RCC 7860 (cell line): ENCODE measurements at regions not wholly inside any gene's neighbourhood (a gene's known extent, or its start where the extent isn't known, plus 50 kb on each side); places are given as distances from the start of the nearest gene placed in this dataset.
"Not testable (repeated sequence)": the region's sequence is repeated elsewhere in the genome, so short reads cannot be mapped to it uniquely, and the experiment has no call there.

Source experiments
- DNase-seq: peaks from one replicate; pipeline ENCODE4 v3.0.0-alpha.2; 2015; ENCODE audit warnings: low spot score
- FAIRE-seq: peaks from 2 replicates; lab custom pipeline; 2012; peaks lifted over from hg19 to GRCh38; lab: Jason Lieb, UNC

- no peak for FAIRE-seq
- no peak for DNase-seq
Measured at GRCh38 chr2:83342860-83343329, 1116.2 kb downstream of the SUCLG1 start.

- FAIRE-seq, result no peak
- no peak for DNase-seq
Measured at GRCh38 chr2:83340424-83340823, 1118.7 kb downstream of the SUCLG1 start.

DNA sequence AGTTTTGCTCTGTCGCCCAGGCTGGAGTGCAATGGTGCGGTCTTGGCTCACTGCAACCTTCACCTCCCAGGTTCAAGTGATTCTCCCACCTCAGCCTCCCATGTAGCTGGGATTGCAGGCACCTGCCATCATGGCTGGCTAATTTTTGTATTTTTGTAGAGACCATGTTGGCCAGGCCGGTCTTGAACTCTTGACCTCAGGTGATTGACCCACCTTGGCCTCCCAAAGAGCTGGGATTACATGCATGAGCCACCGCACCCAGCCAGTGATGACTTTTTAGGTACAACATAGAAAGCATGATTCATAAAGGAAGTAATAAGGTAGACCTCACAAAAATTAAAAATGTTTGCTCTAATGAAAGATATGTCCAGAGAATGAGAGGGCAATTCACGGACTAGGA, 1119.1 kb downstream of the SUCLG1 start:
- FAIRE-seq, result not testable (repeated sequence)

GRCh38 chr2:83331810-83332209, 1127.3 kb downstream of the SUCLG1 start:
- no peak for DNase-seq
- no peak for FAIRE-seq

More for the DNA sequence above, 1119.1 kb downstream of the SUCLG1 start:
- DNase-seq, result not testable (repeated sequence)

DNA sequence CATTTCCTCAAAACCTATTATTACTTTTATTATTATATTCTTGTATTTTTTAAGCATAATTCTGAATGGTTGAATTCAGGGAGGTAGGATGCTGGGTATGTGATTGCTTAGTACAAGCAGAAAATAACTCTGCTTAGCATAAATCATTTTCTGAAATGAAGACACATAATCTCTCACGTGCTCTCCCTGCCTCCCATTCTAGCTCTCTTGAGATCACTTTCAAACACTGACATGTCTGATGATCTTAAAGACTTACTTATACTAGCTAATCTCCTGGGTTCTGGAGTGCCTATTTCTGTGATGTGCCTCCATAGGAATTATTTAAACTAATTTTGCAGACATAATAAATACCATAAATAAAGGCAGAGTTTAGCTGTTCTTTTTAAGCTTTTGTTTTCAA, 1136.0 kb downstream of the SUCLG1 start:
- DNase-seq (no peak), FAIRE-seq (no peak)

DNA sequence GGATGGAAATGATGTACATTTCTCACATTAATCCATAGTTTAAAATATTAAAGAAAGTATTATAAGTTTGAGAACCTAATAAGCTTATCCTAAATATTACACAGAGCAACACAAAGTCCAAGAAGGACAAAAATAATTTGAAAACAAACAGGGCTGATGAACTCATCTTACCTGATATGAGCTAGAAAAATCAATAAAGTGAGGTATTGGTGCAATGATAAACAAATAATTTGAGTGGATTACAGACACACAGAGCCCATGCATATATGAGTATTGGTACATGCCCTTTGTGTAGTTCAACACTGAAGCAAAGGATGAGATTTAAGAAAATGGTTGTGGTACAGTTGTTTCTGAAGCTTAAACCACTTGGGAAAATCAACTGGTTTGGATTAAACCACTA, 1139.0 kb downstream of the SUCLG1 start:
- no peak for DNase-seq
- no peak for FAIRE-seq

- DNase-seq (no peak), FAIRE-seq (no peak)
Measured at GRCh38 chr2:83305758-83306378, 1153.2 kb downstream of the SUCLG1 start.

DNA sequence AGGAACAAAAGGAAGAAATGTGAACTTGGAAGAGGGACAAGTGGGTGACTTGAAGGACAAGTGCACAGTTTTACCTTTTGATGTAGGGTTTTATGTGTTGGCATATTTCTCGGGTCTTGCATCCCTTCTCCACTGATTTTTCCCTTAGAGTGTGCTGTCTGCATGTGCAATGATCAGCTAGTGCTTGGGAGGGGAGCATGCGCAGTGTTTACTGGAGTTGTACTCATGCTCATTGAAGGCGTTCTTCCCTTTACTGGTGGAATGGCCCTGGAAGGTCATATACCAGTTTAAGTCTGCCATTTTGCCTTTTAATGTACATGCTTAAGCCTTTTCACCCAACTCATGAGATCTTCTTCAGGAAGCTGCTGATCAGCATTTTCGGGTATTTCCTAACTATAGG, 1168.0 kb downstream of the SUCLG1 start:
- no peak for FAIRE-seq
- no peak for DNase-seq

- FAIRE-seq (no peak), DNase-seq (no peak)
Measured at GRCh38 chr2:83282841-83283240, 1176.2 kb downstream of the SUCLG1 start.

- DNase-seq, result no peak
- FAIRE-seq, result no peak
Measured at GRCh38 chr2:83282043-83282795, 1176.9 kb downstream of the SUCLG1 start.

GRCh38 chr2:83280391-83280790, 1178.7 kb downstream of the SUCLG1 start:
- no peak for FAIRE-seq
- DNase-seq, result no peak

GRCh38 chr2:83273322-83273721, 1185.8 kb downstream of the SUCLG1 start:
- no peak for DNase-seq
- FAIRE-seq, result no peak

- DNase-seq (no peak), FAIRE-seq (no peak)
Measured at GRCh38 chr2:83261591-83262136, 1197.4 kb downstream of the SUCLG1 start.

GRCh38 chr2:83253848-83254247, 1205.2 kb downstream of the SUCLG1 start:
- FAIRE-seq, result no peak
- DNase-seq, result no peak

DNA sequence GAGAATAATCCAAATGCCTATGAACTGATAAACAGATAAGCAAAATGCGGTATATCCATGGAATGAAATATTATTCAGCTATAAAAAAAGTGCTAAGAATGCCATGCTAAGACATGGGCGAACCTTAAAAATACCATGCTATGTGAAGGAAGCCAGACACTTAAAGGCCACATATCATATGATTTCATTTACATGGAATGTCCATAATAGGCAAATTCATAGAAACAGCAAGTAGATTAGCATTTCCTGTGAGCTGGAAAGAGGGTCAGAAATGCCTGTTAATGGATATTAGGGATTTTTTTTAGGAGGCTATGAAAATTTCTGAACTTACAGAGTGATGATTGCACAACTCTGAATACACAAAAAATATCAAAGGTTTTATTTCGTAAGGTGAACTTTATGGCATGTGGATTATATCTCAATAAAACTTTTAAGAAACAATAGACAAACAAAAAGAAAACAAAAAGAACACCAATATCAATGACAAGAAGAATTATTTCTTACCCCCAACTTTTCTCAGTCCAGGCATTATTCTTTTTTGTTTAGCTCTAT, 1207.7 kb downstream of the SUCLG1 start:
- DNase-seq, result no peak
- FAIRE-seq, result no peak

DNA sequence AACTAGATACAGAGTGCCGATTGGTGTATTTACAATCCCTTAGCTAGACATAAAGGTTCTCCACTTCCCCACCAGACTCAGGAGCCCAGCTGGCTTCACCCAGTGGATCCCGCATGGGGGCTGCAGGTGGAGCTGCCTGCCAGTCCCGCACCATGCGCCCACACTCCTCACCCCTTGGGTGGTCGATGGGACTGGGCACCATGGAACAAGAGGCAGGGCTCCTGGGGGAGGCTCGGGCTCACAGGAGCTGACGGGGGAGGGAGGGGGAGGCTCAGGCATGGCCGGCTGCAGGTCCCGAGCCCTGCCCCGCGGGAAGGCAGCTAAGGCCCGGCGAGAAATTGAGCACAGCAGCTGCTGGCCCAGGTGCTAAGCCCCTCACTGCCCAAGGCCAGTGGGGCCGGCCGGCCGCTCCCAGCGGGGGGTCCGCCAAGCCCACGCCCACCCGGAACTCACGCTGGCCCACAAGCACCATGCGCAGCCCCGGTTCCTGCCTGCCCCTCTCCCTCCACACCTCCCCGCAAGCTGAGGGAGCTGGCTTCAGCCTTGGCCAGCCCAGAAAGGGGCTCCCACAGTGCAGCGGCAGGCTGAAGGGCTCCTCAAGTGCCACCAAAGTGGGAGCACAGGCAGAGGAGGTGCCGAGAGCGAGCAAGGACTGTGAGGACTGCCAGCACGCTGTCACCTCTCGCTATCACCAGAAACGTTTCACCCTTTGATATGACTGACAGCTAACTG, 1213.1 kb downstream of the SUCLG1 start:
- FAIRE-seq, DNase-seq: not testable (repeated sequence)

GRCh38 chr2:83240611-83241010, 1218.5 kb downstream of the SUCLG1 start:
- no peak for FAIRE-seq

GRCh38 chr2:83238111-83238510, 1221.0 kb downstream of the SUCLG1 start:
- DNase-seq (no peak), FAIRE-seq (no peak)

More at GRCh38 chr2:83240611-83241010, 1218.5 kb downstream of the SUCLG1 start:
- DNase-seq, result no peak

GRCh38 chr2:83234246-83234645, 1224.8 kb downstream of the SUCLG1 start:
- DNase-seq, result no peak
- FAIRE-seq, result no peak

GRCh38 chr2:83233781-83234180, 1225.3 kb downstream of the SUCLG1 start:
- DNase-seq (no peak), FAIRE-seq (no peak)

GRCh38 chr2:83233326-83233725, 1225.8 kb downstream of the SUCLG1 start:
- DNase-seq (no peak), FAIRE-seq (no peak)
